Effector memory CD8-positive, alpha-beta T cell (primary cell): ENCODE measurements at regions not wholly inside any gene's neighbourhood (a gene's known extent, or its start where the extent isn't known, plus 50 kb on each side); places are given as distances from the start of the nearest gene placed in this dataset.

Source experiments
- ATAC-seq: fragments of 150-1000 bp; cut with Tn5 transposase; replicated peaks from 2 replicates; pipeline ENCODE4 v1.10.0; 2021; ENCODE audit warnings: mild to moderate bottlenecking, moderate library complexity
- DNase-seq, 3 experiments: peaks; one replicate each; pipeline ENCODE4 v3.0.0; 2021
- H3K27ac Mint-ChIP-seq, 2 donors: one replicate each; pipeline ENCODE4 v1.8.0; 2022; ENCODE audit warnings: mild to moderate bottlenecking in 2 of 2, mixed read lengths in 2 of 2, moderate library complexity in 2 of 2
- H3K27me3 Mint-ChIP-seq, 2 donors: one replicate each; pipeline ENCODE4 v1.8.0; 2022; ENCODE audit warnings: mixed read lengths in 2 of 2
- H3K36me3 Mint-ChIP-seq: one replicate; pipeline ENCODE4 v1.8.0; 2022; ENCODE audit warnings: mild to moderate bottlenecking, moderate library complexity, mixed read lengths; ENCODE audit not compliant: insufficient read depth
- H3K4me1 Mint-ChIP-seq, 2 donors: one replicate each; pipeline ENCODE4 v1.8.0; 2022; ENCODE audit warnings: low read depth in 2 of 2, mixed read lengths in 2 of 2
- H3K4me3 Mint-ChIP-seq, 2 donors: one replicate each; pipeline ENCODE4 v1.8.0; 2022; ENCODE audit warnings: mild to moderate bottlenecking in 2 of 2, mixed read lengths in 2 of 2, moderate library complexity in 2 of 2
- H3K9me3 Mint-ChIP-seq, 2 donors: one replicate each; pipeline ENCODE4 v1.8.0; 2022; ENCODE audit warnings: mixed read lengths in 2 of 2

- DNase-seq (no peak), ATAC-seq (no peak)
- Mint-ChIP-seq H3K36me3 (no peaks in the 10 kb centered on the region), H3K27ac (no peak overlapping the region), H3K27me3 (no peaks in the 10 kb centered on the region), H3K4me1 (no peaks in the 10 kb centered on the region), H3K4me3 (no peak overlapping the region), H3K9me3 (no peaks in the 10 kb centered on the region)
Measured at GRCh38 chr4:148716431-148717052, 274.3 kb upstream of the NR3C2 start.

- Mint-ChIP-seq H3K27me3 (no peaks in the 10 kb centered on the region), H3K9me3 (peaks cover 0 to 2% of the 10 kb centered on the region in 2 donors), H3K4me1 (no peaks in the 10 kb centered on the region), H3K36me3 (no peaks in the 10 kb centered on the region), H3K4me3 (no peak overlapping the region), H3K27ac (no peak overlapping the region)
- DNase-seq, result no peak
- ATAC-seq, result no peak
Measured at GRCh38 chr4:148704291-148704690, 262.1 kb upstream of the NR3C2 start.

- Mint-ChIP-seq H3K4me3 (no peak overlapping the region), H3K9me3 (no peaks in the 10 kb centered on the region), H3K4me1 (no peaks in the 10 kb centered on the region), H3K36me3 (no peaks in the 10 kb centered on the region), H3K27ac (no peak overlapping the region), H3K27me3 (peaks cover 6 to 13% of the 10 kb centered on the region in 2 donors)
- ATAC-seq (no peak), DNase-seq (no peak)
Measured at GRCh38 chr4:148694702-148695101, 252.5 kb upstream of the NR3C2 start.

- Mint-ChIP-seq H3K9me3 (no peaks in the 10 kb centered on the region), H3K27me3 (peaks cover 6 to 13% of the 10 kb centered on the region in 2 donors), H3K27ac (no peak overlapping the region), H3K36me3 (no peaks in the 10 kb centered on the region), H3K4me1 (no peaks in the 10 kb centered on the region), H3K4me3 (no peak overlapping the region)
- ATAC-seq (no peak), DNase-seq (no peak)
Measured at GRCh38 chr4:148693913-148694649, 251.9 kb upstream of the NR3C2 start.

GRCh38 chr4:148692242-148692641, 250.0 kb upstream of the NR3C2 start:
- ATAC-seq, result no peak
- no peak for DNase-seq
- H3K9me3 Mint-ChIP-seq, result peaks cover 0 to 3% of the 10 kb centered on the region in 2 donors
- H3K27ac Mint-ChIP-seq, result no peak overlapping the region
- H3K4me1 Mint-ChIP-seq, result no peaks in the 10 kb centered on the region
- H3K27me3 Mint-ChIP-seq, result peaks cover 6 to 13% of the 10 kb centered on the region in 2 donors
- no peaks in the 10 kb centered on the region for H3K36me3 Mint-ChIP-seq
- no peak overlapping the region for H3K4me3 Mint-ChIP-seq

GRCh38 chr4:148686449-148686848, 244.2 kb upstream of the NR3C2 start:
- no peak for ATAC-seq

DNA sequence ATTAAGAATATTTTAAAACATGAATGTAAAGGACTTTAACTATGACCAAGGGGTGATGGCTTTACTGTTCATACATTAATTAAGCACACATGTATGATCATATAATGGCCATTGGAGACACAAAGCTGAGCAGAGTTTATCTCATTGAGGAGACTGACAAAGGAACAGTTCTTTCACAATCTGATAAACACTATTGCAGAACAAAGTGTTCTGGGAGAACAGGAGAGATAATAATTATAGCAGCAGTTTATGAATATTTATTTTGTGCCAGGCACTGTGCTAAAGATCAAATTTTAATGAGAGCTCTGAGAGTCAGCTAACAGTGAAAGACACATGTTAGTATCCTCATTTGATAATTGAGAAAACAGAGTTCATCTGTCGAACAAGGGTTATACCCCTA, 242.4 kb upstream of the NR3C2 start:
- Mint-ChIP-seq H3K27me3 (peaks cover 0 to 6% of the 10 kb centered on the region in 2 donors), H3K4me3 (no peak overlapping the region), H3K9me3 (peaks cover 0 to 3% of the 10 kb centered on the region in 2 donors), H3K27ac (no peak overlapping the region), H3K36me3 (no peaks in the 10 kb centered on the region), H3K4me1 (no peaks in the 10 kb centered on the region)
- DNase-seq, result no peak
- no peak for ATAC-seq

More at GRCh38 chr4:148686449-148686848, 244.2 kb upstream of the NR3C2 start:
- peaks cover 0 to 3% of the 10 kb centered on the region in 2 donors for H3K9me3 Mint-ChIP-seq
- H3K4me3 Mint-ChIP-seq, result no peak overlapping the region
- H3K36me3 Mint-ChIP-seq, result no peaks in the 10 kb centered on the region
- no peaks in the 10 kb centered on the region for H3K4me1 Mint-ChIP-seq
- no peak for DNase-seq
- peaks cover 6 to 13% of the 10 kb centered on the region in 2 donors for H3K27me3 Mint-ChIP-seq
- no peak overlapping the region for H3K27ac Mint-ChIP-seq

GRCh38 chr4:148680884-148681283, 238.7 kb upstream of the NR3C2 start:
- Mint-ChIP-seq H3K36me3 (no peaks in the 10 kb centered on the region), H3K27me3 (no peaks in the 10 kb centered on the region), H3K4me3 (no peak overlapping the region), H3K9me3 (no peaks in the 10 kb centered on the region), H3K27ac (no peak overlapping the region), H3K4me1 (no peaks in the 10 kb centered on the region)
- DNase-seq, result no peak
- no peak for ATAC-seq

GRCh38 chr4:148676344-148676743, 234.1 kb upstream of the NR3C2 start:
- Mint-ChIP-seq H3K36me3 (no peaks in the 10 kb centered on the region), H3K4me3 (no peak overlapping the region), H3K27ac (no peak overlapping the region), H3K9me3 (no peaks in the 10 kb centered on the region), H3K27me3 (no peaks in the 10 kb centered on the region), H3K4me1 (no peaks in the 10 kb centered on the region)
- no peak for ATAC-seq
- DNase-seq, result no peak

DNA sequence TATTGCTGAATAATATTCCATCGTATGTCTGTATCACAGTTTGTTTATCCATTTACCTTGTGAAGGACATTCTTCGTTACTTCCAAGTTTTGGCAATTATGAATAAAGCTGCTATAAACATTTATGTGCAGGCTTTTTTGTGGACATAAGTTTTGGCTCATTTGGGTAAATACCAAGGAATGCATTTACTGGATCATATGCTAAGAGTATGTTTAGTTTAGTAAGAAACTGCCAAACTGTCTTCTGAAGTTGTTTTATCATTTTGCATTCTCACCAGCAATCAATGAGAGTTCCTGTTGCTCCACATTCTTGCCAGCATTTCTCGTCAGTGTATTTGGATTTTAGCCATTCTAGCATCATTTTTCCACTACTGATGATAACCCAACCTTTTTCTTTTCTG, 232.7 kb upstream of the NR3C2 start:
- DNase-seq (no peak), ATAC-seq (no peak)
- H3K4me3 Mint-ChIP-seq, result no peak overlapping the region
- H3K4me1 Mint-ChIP-seq, result no peaks in the 10 kb centered on the region
- no peaks in the 10 kb centered on the region for H3K36me3 Mint-ChIP-seq
- no peaks in the 10 kb centered on the region for H3K9me3 Mint-ChIP-seq
- no peak overlapping the region for H3K27ac Mint-ChIP-seq
- no peaks in the 10 kb centered on the region for H3K27me3 Mint-ChIP-seq

DNA sequence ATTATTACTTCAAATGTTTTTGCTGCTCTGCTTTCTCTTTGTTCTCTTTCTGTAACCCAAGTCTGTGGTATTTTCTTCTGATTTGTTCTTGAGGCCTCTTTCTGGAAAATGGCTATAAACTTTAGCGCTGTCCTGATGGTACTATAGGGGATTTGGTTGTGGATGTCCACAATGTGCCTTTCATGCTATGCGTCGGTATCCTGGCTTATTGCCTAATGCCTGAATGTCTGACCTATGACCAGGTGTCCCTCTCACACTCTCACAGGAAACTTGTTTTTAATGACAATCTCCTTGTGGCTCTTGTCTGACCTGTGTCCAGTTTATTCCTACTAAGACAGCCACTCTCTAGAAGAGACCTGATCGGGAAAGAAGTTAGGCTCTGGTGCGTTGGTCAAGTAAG, 222.4 kb upstream of the NR3C2 start:
- H3K27ac Mint-ChIP-seq, result no peak overlapping the region
- no peaks in the 10 kb centered on the region for H3K4me1 Mint-ChIP-seq
- ATAC-seq (no peak), DNase-seq (no peak)
- H3K36me3 Mint-ChIP-seq, result no peaks in the 10 kb centered on the region
- no peak overlapping the region for H3K4me3 Mint-ChIP-seq
- no peaks in the 10 kb centered on the region for H3K9me3 Mint-ChIP-seq
- H3K27me3 Mint-ChIP-seq, result peaks cover 5 to 12% of the 10 kb centered on the region in 2 donors

DNA sequence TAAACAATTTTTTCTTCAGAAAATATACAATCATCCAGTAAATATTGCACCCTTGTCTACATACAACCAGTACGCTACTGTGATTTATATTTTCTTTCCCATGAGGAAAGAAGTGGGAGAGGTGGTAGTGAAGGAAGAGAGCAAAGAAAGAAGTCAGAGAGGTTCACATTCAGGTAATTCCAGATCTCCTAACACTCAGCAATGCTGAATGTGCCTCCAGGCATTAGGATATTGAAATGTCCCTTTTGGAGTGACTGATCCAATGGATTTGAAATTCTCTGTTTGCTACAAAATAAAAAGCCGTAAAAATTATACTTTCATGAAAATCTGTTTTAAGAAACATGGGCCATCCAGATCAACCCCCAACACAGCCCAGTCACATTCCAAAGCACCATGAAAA, 211.9 kb upstream of the NR3C2 start:
- H3K36me3 Mint-ChIP-seq, result no peaks in the 10 kb centered on the region
- H3K4me1 Mint-ChIP-seq, result no peaks in the 10 kb centered on the region
- no peak overlapping the region for H3K27ac Mint-ChIP-seq
- no peak for DNase-seq
- ATAC-seq, result no peak
- H3K4me3 Mint-ChIP-seq, result no peak overlapping the region
- no peaks in the 10 kb centered on the region for H3K27me3 Mint-ChIP-seq
- H3K9me3 Mint-ChIP-seq, result no peaks in the 10 kb centered on the region

DNA sequence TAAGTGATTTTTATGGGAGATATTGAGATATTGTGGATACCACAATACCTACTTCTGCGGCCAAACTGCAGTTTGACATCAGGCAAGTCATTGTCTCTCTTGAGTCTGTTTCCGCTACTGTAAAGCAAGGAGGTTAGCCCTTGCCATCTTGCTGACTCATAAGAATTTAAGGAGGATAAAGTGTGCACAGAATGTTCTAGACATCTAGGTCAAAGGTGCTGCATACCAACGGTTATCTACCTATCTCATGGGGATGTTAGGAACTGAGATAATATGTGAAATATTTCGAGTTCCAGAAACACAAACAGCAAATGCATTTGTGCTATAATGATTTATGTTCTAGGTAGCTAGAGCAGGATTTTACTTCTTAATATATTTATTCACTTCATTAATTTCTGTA, 211.5 kb upstream of the NR3C2 start:
- H3K36me3 Mint-ChIP-seq, result no peaks in the 10 kb centered on the region
- no peaks in the 10 kb centered on the region for H3K4me1 Mint-ChIP-seq
- ATAC-seq, result no peak
- no peaks in the 10 kb centered on the region for H3K9me3 Mint-ChIP-seq
- H3K27me3 Mint-ChIP-seq, result no peaks in the 10 kb centered on the region
- no peak for DNase-seq
- no peak overlapping the region for H3K27ac Mint-ChIP-seq
- H3K4me3 Mint-ChIP-seq, result no peak overlapping the region

DNA sequence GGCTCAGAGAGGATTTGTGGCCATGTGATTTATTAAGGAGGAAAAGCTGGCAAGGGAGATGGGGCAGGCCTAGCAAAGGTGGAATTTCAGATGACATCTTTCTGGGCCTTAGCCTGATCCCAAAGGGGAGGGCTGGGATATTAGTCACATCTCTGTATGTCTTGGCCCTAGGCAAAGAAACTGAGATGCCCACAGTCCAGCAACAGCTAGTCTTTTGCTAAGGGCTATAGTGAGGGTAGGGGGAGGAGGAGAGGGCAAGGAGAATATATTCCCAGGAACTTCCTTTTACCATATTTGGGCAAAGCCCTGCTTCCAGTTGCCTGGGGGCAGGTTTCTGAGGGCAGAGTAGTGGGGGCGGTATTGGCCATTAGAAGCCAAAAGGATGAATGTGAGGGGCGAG, 209.8 kb upstream of the NR3C2 start:
- Mint-ChIP-seq H3K4me1 (no peaks in the 10 kb centered on the region), H3K27ac (no peak overlapping the region), H3K4me3 (no peak overlapping the region), H3K27me3 (no peaks in the 10 kb centered on the region), H3K36me3 (no peaks in the 10 kb centered on the region), H3K9me3 (no peaks in the 10 kb centered on the region)
- DNase-seq, result no peak
- ATAC-seq, result no peak
